Panc1 (cell line): ENCODE measurements at regions not wholly inside any gene's neighbourhood (a gene's known extent, or its start where the extent isn't known, plus 50 kb on each side); places are given as distances from the start of the nearest gene placed in this dataset.

Source experiments
- ATAC-seq: fragments of 200-7000 bp; cut with Tn5 transposase; 2 replicates; pipeline ENCODE4 v1.9.1; 2020; ENCODE audit warnings: mild to moderate bottlenecking, moderate library complexity
- BruUV-seq: library from RNA; stranded (reverse); fragments of 400-500 nt; replicated peaks from 2 replicates; lab custom pipeline; 2021; lab: Mats Ljungman, UMichigan
- CTCF ChIA-PET: fragments of 300-600 bp; sonication (Branson Sonifier 250); formaldehyde crosslinking; loops from one replicate; lab custom pipeline; 2022; ENCODE audit warnings: antibody characterized with exemption; lab: Charles Lee
- POLR2A ChIA-PET: fragments of 300-600 bp; sonication (Branson Sonifier 250); formaldehyde crosslinking; loops from one replicate; lab custom pipeline; 2022; ENCODE audit warnings: antibody characterized with exemption; lab: Charles Lee
- DNase-seq: peaks from one replicate; pipeline ENCODE4 v3.0.0-alpha.2; 2010; ENCODE audit warnings: low read depth, low spot score
- H3K27ac ChIP-seq: 2 replicates; pipeline ENCODE4 v1.5.1; 2011; ENCODE audit warnings: mild to moderate bottlenecking, low read length, inconsistent platforms
- H3K27me3 ChIP-seq: fragments of 200-500 bp; sonication (Bioruptor generic); 2 replicates; pipeline ENCODE4 v1.6.0; 2014; ENCODE audit warnings: low read length, inconsistent platforms; ENCODE audit not compliant: control insufficient read depth, insufficient read depth
- H3K36me3 ChIP-seq: fragments of 200-500 bp; sonication (Bioruptor generic); 2 replicates; pipeline ENCODE4 v1.5.1; 2014; ENCODE audit warnings: inconsistent platforms, mild to moderate bottlenecking, low read length, moderate library complexity; ENCODE audit not compliant: control insufficient read depth, insufficient read depth
- H3K4me1 ChIP-seq: 2 replicates; pipeline ENCODE4 v1.5.1; 2011; ENCODE audit warnings: inconsistent platforms, mild to moderate bottlenecking, low read length, moderate library complexity; ENCODE audit not compliant: control insufficient read depth, insufficient read depth
- H3K4me3 ChIP-seq, 2 experiments: 2 replicates each; pipeline ENCODE4 v1.5.1; 2011 to 2012; ENCODE audit warnings: low read depth in 2 of 2, low read length in 2 of 2, mild to moderate bottlenecking in 2 of 2, inconsistent platforms in 1 of 2, moderate library complexity in 1 of 2
- H3K9me3 ChIP-seq: fragments of 200-500 bp; sonication (Bioruptor generic); 2 replicates; pipeline ENCODE4 v1.5.1; 2014; ENCODE audit warnings: low read depth, mild to moderate bottlenecking, inconsistent platforms, low read length, moderate library complexity; ENCODE audit not compliant: control insufficient read depth, insufficient read depth
- POLR2AphosphoS5 ChIP-seq: IDR thresholded peaks from 2 replicates; pipeline ENCODE4 v1.6.1; 2012; ENCODE audit warnings: mild to moderate bottlenecking, low read depth, low read length, moderate library complexity
- SIN3A ChIP-seq: IDR thresholded peaks from 2 replicates; pipeline ENCODE4 v1.6.1; 2012; ENCODE audit warnings: low read depth, mild to moderate bottlenecking, low read length, moderate library complexity, borderline replicate concordance; ENCODE audit not compliant: insufficient read depth
- TCF7L2 ChIP-seq: IDR thresholded peaks from 2 replicates; pipeline ENCODE4 v1.6.1; 2011; ENCODE audit warnings: mild to moderate bottlenecking, low read depth, low read length, inconsistent platforms
- in situ Hi-C: cut with HindIII; loops from 2 replicates; pipeline ENCODE4 v1.10.0; 2016; ENCODE audit warnings: low sequenced_read_pairs, low pct_unique_long_range_greater_than_20kb
- intact Hi-C: fragments of 100-400 bp; cut with micrococcal nuclease; formaldehyde crosslinking; loops from one replicate; pipeline ENCODE4 v1.10.0; 2022; ENCODE audit not compliant: unreplicated experiment
- TF ChIP-seq, protein P1 (sequence below), 2 experiments: IDR thresholded peaks; 2 replicates each; pipeline ENCODE4 v1.6.1; 2011 to 2012; ENCODE audit warnings: low read depth in 2 of 2, control low read depth in 1 of 2, low read length in 1 of 2, mild to moderate bottlenecking in 1 of 2, moderate library complexity in 1 of 2; ENCODE audit not compliant: insufficient read depth in 1 of 2
- TF ChIP-seq, protein P2 (sequence below): fragments of 450-650 bp; IDR thresholded peaks from 2 replicates; pipeline ENCODE4 v1.5.1; 2017; ENCODE audit warnings: mild to moderate bottlenecking

DNA sequence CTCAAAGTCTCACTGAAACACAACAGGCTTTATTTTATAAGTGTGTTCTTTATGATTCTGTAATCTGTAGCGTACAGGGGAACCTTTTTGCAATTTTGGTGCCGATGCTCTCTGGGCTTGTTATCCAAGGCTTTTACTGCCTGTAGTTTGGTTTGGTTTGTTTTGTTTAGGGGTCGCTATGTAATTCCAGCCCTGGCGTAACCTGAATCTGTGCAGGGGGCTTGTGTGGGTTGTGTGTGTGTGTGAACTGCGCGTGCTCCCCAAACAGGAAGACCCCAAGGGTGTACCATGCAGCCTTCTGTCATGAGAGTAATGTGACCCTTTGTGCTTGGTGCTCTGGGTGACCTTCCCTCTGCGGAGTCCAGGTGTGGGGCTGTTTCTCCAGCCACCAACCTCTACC, 92.1 kb upstream of the CLDN14 start:
- CTCF ChIA-PET = no interaction called here
- H3K27me3 ChIP-seq = peaks cover 2% of the 10 kb centered on the region
- BruUV-seq = no TSS peak

DNA sequence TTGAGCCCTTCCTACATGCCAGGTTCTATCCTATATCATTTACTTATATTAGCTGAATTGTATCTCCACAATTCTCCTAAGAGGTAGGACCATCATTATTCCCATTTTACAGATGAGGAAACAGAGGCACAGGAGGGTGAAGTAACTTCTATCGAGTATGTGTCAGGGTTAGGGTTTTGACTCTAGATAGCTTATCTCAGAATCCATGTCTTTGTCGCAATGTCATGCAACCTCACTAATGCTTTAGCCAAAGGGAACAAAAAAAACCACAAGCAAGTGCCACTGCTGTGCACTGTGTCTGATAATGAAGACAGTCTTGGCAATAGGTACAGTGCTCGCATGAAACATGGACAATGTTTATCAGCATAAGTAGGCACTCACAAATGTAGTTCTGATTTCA, 95.4 kb upstream of the CLDN14 start:
- no peak for ATAC-seq
- BruUV-seq = no TSS peak
- TF ChIP-seq POLR2AphosphoS5 (no peak), SIN3A (no peak)
- TF ChIP-seq, protein P1, sequence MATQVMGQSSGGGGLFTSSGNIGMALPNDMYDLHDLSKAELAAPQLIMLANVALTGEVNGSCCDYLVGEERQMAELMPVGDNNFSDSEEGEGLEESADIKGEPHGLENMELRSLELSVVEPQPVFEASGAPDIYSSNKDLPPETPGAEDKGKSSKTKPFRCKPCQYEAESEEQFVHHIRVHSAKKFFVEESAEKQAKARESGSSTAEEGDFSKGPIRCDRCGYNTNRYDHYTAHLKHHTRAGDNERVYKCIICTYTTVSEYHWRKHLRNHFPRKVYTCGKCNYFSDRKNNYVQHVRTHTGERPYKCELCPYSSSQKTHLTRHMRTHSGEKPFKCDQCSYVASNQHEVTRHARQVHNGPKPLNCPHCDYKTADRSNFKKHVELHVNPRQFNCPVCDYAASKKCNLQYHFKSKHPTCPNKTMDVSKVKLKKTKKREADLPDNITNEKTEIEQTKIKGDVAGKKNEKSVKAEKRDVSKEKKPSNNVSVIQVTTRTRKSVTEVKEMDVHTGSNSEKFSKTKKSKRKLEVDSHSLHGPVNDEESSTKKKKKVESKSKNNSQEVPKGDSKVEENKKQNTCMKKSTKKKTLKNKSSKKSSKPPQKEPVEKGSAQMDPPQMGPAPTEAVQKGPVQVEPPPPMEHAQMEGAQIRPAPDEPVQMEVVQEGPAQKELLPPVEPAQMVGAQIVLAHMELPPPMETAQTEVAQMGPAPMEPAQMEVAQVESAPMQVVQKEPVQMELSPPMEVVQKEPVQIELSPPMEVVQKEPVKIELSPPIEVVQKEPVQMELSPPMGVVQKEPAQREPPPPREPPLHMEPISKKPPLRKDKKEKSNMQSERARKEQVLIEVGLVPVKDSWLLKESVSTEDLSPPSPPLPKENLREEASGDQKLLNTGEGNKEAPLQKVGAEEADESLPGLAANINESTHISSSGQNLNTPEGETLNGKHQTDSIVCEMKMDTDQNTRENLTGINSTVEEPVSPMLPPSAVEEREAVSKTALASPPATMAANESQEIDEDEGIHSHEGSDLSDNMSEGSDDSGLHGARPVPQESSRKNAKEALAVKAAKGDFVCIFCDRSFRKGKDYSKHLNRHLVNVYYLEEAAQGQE (IDR thresholded peaks at IDR 0.05; ENCODE audit: insufficient read depth in 1 of 2, low read depth in 2 of 2, low read length in 1 of 2) = no peak
- TF ChIP-seq, protein P2, sequence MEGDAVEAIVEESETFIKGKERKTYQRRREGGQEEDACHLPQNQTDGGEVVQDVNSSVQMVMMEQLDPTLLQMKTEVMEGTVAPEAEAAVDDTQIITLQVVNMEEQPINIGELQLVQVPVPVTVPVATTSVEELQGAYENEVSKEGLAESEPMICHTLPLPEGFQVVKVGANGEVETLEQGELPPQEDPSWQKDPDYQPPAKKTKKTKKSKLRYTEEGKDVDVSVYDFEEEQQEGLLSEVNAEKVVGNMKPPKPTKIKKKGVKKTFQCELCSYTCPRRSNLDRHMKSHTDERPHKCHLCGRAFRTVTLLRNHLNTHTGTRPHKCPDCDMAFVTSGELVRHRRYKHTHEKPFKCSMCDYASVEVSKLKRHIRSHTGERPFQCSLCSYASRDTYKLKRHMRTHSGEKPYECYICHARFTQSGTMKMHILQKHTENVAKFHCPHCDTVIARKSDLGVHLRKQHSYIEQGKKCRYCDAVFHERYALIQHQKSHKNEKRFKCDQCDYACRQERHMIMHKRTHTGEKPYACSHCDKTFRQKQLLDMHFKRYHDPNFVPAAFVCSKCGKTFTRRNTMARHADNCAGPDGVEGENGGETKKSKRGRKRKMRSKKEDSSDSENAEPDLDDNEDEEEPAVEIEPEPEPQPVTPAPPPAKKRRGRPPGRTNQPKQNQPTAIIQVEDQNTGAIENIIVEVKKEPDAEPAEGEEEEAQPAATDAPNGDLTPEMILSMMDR = no peak
- CTCF ChIA-PET = no interaction called here
- Histone ChIP-seq H3K9me3 (no peaks in the 10 kb centered on the region), H3K4me3 (no peak overlapping the region), H3K27me3 (peaks cover 2% of the 10 kb centered on the region), H3K36me3 (no peaks in the 10 kb centered on the region; the same call in 1 of the 2 replicates), H3K4me1 (no peaks in the 10 kb centered on the region), H3K27ac (no peak overlapping the region)
- DNase-seq = no peak
- POLR2A ChIA-PET = no interaction called here
- in situ Hi-C loops = no loop called here
- intact Hi-C loops = loop anchor here (10.0 kb wide), 1 partner anchor 51 kb away; no protein-coding TSS in a partner anchor

More for the DNA sequence above, 92.1 kb upstream of the CLDN14 start:
- in situ Hi-C loops (no loop called here), intact Hi-C loops (loop anchor here (10.0 kb wide), 1 partner anchor 47 kb away; no protein-coding TSS in a partner anchor)
- H3K36me3 ChIP-seq = no peaks in the 10 kb centered on the region; the same call in 1 of the 2 replicates
- ATAC-seq (no peak), DNase-seq (no peak)
- POLR2A ChIA-PET = no interaction called here
- H3K9me3 ChIP-seq = no peaks in the 10 kb centered on the region
- TF ChIP-seq, protein P1 (IDR thresholded peaks at IDR 0.05; ENCODE audit: insufficient read depth in 1 of 2, low read depth in 2 of 2, low read length in 1 of 2) = no peak
- TF ChIP-seq TCF7L2 (no peak), SIN3A (no peak), POLR2AphosphoS5 (no peak)
- TF ChIP-seq, protein P2 = no peak
- H3K27ac ChIP-seq = no peak overlapping the region
- H3K4me1 ChIP-seq = no peaks in the 10 kb centered on the region
- H3K4me3 ChIP-seq = no peak overlapping the region
